Ascending aorta (tissue), 2 donors: ENCODE measurements at regions not wholly inside any gene's neighbourhood (a gene's known extent, or its start where the extent isn't known, plus 50 kb on each side); places are given as distances from the start of the nearest gene placed in this dataset.

Experiments
- DNase-seq, 2 donors: peaks; one replicate each; pipeline ENCODE4 v3.0.0-alpha.2; 2019; ENCODE audit warnings: low spot score in 2 of 2
- H3K27ac ChIP-seq, 2 donors: fragments of 200-600 bp; sonication (generic); one replicate each; pipeline ENCODE4 v1.5.1; 2016 to 2017; ENCODE audit warnings: mild to moderate bottlenecking in 1 of 2
- H3K27me3 ChIP-seq: fragments of 200-600 bp; sonication (generic); one replicate; pipeline ENCODE4 v1.5.1; 2017
- H3K36me3 ChIP-seq, 2 donors: fragments of 200-600 bp; sonication (generic); one replicate each; pipeline ENCODE4 v1.5.1; 2016
- H3K4me1 ChIP-seq, 2 donors: fragments of 200-600 bp; sonication (generic); one replicate each; pipeline ENCODE4 v1.5.1; 2016 to 2017; ENCODE audit warnings: mild to moderate bottlenecking in 1 of 2
- H3K4me3 ChIP-seq, 2 donors: fragments of 200-600 bp; sonication (generic); one replicate each; pipeline ENCODE4 v1.5.1; 2016 to 2017; ENCODE audit warnings: mild to moderate bottlenecking in 1 of 2
- H3K9me3 ChIP-seq, 2 donors: fragments of 200-600 bp; sonication (generic); one replicate each; pipeline ENCODE4 v1.5.1; 2016
- intact Hi-C: fragments of 100-400 bp; cut with DNase I; formaldehyde crosslinking; loops from one replicate; pipeline ENCODE4 v1.15.1; 2023
- TF ChIP-seq, protein P1 (sequence below), 3 experiments: fragments of 200-600 bp in 2 of 3; fragments of 450-650 bp in 1 of 3; sonication (generic) in 2 of 3; IDR thresholded peaks; one replicate each; pipeline ENCODE4 v1.5.1; 2016 to 2019; ENCODE audit warnings: antibody characterized with exemption in 3 of 3, mild to moderate bottlenecking in 1 of 3, moderate library complexity in 1 of 3

DNA sequence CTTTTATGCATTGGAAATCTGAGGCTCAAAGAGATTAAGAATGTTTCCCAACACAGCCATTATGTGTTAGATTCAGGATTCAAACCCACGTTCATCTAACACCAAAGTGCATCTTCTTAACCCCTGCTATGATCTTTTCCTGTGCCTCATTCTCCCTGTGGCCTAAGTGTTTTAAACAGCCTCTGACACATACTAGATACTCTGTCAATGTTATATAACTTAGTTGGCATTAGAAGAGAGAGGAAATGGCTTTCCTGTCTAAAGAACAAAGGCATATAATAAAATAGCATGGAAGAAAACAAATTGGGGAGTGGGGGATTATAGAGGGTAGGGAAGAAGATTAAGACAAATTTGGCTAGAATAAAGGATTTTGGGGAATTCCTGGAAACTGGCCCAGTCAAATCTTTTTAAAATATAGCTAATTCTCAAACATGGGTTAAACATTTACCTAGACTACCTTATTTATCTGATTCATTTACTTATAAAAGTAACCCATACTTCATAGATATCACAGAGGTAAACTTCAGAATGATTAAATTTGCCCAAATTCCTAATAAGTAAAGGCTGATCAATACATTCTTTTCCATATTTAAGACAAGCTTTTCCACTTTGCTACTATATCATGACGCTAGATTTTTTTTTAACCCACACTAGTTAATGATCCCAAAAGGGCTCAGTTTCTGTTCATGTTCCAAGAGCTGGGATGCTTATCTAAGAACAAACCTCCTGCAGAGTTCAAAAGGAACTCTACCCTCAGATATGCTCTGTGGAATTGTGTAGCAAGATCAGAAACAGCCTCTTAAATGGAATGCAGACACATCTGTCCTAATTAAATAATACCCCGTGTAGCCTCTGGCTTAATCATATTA, 122.9 kb upstream of the PTPRG start:
- intact Hi-C loops, result no loop called here
- TF ChIP-seq, protein P1, sequence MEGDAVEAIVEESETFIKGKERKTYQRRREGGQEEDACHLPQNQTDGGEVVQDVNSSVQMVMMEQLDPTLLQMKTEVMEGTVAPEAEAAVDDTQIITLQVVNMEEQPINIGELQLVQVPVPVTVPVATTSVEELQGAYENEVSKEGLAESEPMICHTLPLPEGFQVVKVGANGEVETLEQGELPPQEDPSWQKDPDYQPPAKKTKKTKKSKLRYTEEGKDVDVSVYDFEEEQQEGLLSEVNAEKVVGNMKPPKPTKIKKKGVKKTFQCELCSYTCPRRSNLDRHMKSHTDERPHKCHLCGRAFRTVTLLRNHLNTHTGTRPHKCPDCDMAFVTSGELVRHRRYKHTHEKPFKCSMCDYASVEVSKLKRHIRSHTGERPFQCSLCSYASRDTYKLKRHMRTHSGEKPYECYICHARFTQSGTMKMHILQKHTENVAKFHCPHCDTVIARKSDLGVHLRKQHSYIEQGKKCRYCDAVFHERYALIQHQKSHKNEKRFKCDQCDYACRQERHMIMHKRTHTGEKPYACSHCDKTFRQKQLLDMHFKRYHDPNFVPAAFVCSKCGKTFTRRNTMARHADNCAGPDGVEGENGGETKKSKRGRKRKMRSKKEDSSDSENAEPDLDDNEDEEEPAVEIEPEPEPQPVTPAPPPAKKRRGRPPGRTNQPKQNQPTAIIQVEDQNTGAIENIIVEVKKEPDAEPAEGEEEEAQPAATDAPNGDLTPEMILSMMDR (IDR thresholded peaks at IDR 0.05), result no peak
- H3K36me3 ChIP-seq, result no peaks in the 10 kb centered on the region
- H3K27ac ChIP-seq, result no peak overlapping the region
- no peak overlapping the region for H3K4me3 ChIP-seq
- H3K4me1 ChIP-seq, result no peaks in the 10 kb centered on the region
- no peaks in the 10 kb centered on the region for H3K9me3 ChIP-seq
- DNase-seq, result no peak
- no peaks in the 10 kb centered on the region for H3K27me3 ChIP-seq

DNA sequence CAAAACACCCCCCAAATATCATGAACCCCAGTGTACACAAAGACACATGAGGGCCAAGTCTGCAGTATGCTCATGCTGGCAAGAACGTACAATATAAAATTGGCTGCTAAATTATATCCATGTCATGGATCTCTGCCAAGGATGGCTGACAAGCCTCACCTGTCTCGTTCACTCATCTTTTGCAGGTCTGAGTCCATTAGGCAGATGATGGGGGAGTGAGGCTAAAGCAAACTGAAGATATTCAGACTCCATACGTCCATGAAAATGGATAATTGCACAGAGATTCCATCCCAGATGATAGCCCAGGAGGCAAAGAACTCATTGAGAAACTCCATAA, 122.3 kb upstream of the PTPRG start:
- no peak for DNase-seq
- H3K9me3 ChIP-seq, result no peaks in the 10 kb centered on the region
- H3K4me1 ChIP-seq, result no peaks in the 10 kb centered on the region
- H3K27ac ChIP-seq, result no peak overlapping the region
- TF ChIP-seq, protein P1 (IDR thresholded peaks at IDR 0.05), result no peak
- H3K27me3 ChIP-seq, result no peaks in the 10 kb centered on the region
- intact Hi-C loops, result no loop called here
- no peaks in the 10 kb centered on the region for H3K36me3 ChIP-seq
- H3K4me3 ChIP-seq, result no peak overlapping the region

DNA sequence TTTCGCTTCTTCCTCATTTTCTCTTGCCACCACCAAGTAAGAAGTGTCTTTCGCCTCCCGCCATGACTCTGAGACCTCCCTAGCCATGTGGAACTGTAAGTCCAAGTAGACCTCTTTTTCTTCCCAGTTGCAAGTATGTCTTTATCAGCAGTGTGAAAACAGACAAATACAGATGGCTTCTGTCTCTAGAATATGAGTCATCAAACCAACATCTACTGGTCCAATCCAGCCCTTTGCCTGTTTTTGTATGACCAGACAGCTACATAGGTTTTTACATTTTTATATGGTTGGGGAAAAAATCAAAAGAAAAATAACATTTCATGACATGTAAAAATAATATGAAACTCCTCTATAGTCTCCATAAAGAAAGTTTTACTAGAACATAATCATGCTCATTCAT, 118.7 kb upstream of the PTPRG start:
- no peak overlapping the region for H3K4me3 ChIP-seq
- TF ChIP-seq, protein P1 (IDR thresholded peaks at IDR 0.05), result no peak
- DNase-seq, result no peak
- H3K4me1 ChIP-seq, result no peaks in the 10 kb centered on the region
- no peaks in the 10 kb centered on the region for H3K36me3 ChIP-seq
- intact Hi-C loops, result no loop called here
- no peak overlapping the region for H3K27ac ChIP-seq
- H3K27me3 ChIP-seq, result no peaks in the 10 kb centered on the region
- no peaks in the 10 kb centered on the region for H3K9me3 ChIP-seq

DNA sequence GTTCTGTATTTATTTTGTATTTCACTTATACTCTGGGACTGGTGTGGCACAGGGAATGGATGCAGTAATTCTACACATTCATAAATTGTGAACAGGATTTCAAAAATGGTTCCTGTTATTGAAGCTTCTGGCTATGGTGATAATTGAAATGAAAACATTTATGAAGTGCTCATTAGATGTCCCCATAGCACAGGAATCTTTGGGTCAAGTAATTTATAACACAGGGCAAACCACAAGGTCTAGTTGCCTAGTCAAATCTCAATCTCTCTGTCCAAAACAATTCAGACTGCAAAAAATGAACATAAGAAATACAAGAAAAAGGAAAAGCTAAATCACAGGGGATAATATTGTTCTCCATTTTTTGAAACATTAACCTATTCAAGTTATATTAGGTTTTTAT, 117.5 kb upstream of the PTPRG start:
- no peak overlapping the region for H3K27ac ChIP-seq
- TF ChIP-seq, protein P1 (IDR thresholded peaks at IDR 0.05), result no peak
- H3K27me3 ChIP-seq, result no peaks in the 10 kb centered on the region
- intact Hi-C loops, result no loop called here
- H3K36me3 ChIP-seq, result no peaks in the 10 kb centered on the region
- H3K4me1 ChIP-seq, result no peaks in the 10 kb centered on the region
- no peak for DNase-seq
- no peak overlapping the region for H3K4me3 ChIP-seq
- no peaks in the 10 kb centered on the region for H3K9me3 ChIP-seq

DNA sequence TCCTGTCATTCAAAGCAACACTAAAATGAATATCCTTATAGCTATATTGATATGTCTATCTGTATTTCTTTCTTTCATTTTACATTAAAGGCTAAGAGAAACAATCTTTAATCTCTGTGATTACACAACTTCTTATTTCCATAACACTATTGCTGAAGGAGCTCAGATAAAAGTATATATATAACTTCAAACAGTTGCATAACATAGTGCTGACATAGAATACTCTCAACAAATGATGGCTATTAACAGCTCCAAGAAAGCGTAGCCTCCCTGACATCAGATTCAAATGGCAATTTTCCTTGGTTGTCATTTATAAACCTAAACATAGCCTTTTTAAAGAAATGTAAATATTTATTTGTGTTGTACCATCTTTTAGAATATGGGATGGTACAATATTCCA, 116.6 kb upstream of the PTPRG start:
- TF ChIP-seq, protein P1 (IDR thresholded peaks at IDR 0.05), result no peak

More for the DNA sequence above, 116.6 kb upstream of the PTPRG start:
- Histone ChIP-seq H3K36me3 (no peaks in the 10 kb centered on the region), H3K4me3 (no peak overlapping the region), H3K27me3 (no peaks in the 10 kb centered on the region), H3K9me3 (no peaks in the 10 kb centered on the region), H3K27ac (no peak overlapping the region), H3K4me1 (no peaks in the 10 kb centered on the region)
- no peak for DNase-seq
- intact Hi-C loops, result no loop called here
